ENCODE measurements at regions not wholly inside any gene's neighbourhood (a gene's known extent, or its start where the extent isn't known, plus 50 kb on each side); places are given as distances from the start of the nearest gene placed in this dataset.

DNA sequence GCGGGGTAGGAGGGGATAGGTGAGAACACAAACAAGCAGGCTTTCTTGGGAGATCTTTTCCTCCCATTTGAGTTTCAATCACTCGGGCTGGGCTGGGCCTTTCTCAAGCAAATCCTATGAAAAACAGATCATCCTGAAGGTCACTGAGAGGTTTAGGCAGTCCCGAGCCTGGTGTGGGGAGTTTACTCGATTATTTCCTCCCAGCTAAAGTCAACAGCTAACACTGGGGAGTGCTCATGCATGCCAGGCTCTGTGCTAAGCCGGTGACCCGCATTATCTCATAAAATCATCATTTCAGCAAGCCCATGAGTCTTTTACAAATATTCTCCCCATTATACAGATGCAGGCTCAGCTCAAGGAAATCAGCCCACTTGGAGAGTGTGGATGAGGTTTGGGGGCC is 85.0 kb upstream of the PAX2 start:
- Histone ChIP-seq H3K4me2 (ENCODE audit: low read length) (no peak overlapping the region), H4K20me1 (ENCODE audit: insufficient read depth) (no peaks in the 10 kb centered on the region), H3K9me3 (ENCODE audit: low read length) (no peaks in the 10 kb centered on the region), H3K9ac (ENCODE audit: low read length) (no peak overlapping the region), H3K36me3 (ENCODE audit: insufficient read depth, low read length) (no peaks in the 10 kb centered on the region), H3K9me2 (ENCODE audit: insufficient read depth, low read length) (no peaks in the 10 kb centered on the region), H3K79me2 (replicated peaks; ENCODE audit: insufficient read depth, low read length) (no peaks in the 10 kb centered on the region), H3K27me3 (ENCODE audit: insufficient read depth, low read depth, low read length) (peaks cover 80% of the 10 kb centered on the region), H2AFZ (ENCODE audit: low read depth, low read length) (no peak overlapping the region), H3K27ac (ENCODE audit: low read length) (no peak overlapping the region), H3K4me3 (ENCODE audit: low read length) (no peak overlapping the region), H3F3A (ENCODE audit: insufficient read depth, low read length, poor library complexity, severe bottlenecking) (no peaks in the 10 kb centered on the region)
- TF ChIP-seq SMC3 (conservative IDR thresholded peaks at IDR 0.05; ENCODE audit: poor library complexity) (no peak), EP300 (conservative IDR thresholded peaks at IDR 0.05; ENCODE audit: poor library complexity, severe bottlenecking) (no peak), RAD21 (conservative IDR thresholded peaks at IDR 0.05) (no peak), TAF1 (IDR thresholded peaks at IDR 0.05; ENCODE audit: low read depth) (no peak), MXI1 (conservative IDR thresholded peaks at IDR 0.05; ENCODE audit: poor library complexity, severe bottlenecking) (no peak), EZH2 (IDR thresholded peaks at IDR 0.05; ENCODE audit: borderline replicate concordance, insufficient read depth, low read length, poor library complexity, severe bottlenecking) (no peak), CTCF (IDR thresholded peaks at IDR 0.05; ENCODE audit: poor library complexity, severe bottlenecking) (no peak), POLR2AphosphoS5 (IDR thresholded peaks at IDR 0.05) (no peak)
- TF ChIP-seq, protein P1, sequence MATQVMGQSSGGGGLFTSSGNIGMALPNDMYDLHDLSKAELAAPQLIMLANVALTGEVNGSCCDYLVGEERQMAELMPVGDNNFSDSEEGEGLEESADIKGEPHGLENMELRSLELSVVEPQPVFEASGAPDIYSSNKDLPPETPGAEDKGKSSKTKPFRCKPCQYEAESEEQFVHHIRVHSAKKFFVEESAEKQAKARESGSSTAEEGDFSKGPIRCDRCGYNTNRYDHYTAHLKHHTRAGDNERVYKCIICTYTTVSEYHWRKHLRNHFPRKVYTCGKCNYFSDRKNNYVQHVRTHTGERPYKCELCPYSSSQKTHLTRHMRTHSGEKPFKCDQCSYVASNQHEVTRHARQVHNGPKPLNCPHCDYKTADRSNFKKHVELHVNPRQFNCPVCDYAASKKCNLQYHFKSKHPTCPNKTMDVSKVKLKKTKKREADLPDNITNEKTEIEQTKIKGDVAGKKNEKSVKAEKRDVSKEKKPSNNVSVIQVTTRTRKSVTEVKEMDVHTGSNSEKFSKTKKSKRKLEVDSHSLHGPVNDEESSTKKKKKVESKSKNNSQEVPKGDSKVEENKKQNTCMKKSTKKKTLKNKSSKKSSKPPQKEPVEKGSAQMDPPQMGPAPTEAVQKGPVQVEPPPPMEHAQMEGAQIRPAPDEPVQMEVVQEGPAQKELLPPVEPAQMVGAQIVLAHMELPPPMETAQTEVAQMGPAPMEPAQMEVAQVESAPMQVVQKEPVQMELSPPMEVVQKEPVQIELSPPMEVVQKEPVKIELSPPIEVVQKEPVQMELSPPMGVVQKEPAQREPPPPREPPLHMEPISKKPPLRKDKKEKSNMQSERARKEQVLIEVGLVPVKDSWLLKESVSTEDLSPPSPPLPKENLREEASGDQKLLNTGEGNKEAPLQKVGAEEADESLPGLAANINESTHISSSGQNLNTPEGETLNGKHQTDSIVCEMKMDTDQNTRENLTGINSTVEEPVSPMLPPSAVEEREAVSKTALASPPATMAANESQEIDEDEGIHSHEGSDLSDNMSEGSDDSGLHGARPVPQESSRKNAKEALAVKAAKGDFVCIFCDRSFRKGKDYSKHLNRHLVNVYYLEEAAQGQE (IDR thresholded peaks at IDR 0.05; ENCODE audit: borderline replicate concordance): no peak

- TF ChIP-seq EZH2 (IDR thresholded peaks at IDR 0.05; ENCODE audit: borderline replicate concordance, insufficient read depth, low read length, poor library complexity, severe bottlenecking) (no peak), SMC3 (conservative IDR thresholded peaks at IDR 0.05; ENCODE audit: poor library complexity) (no peak), POLR2AphosphoS5 (IDR thresholded peaks at IDR 0.05) (no peak), RAD21 (conservative IDR thresholded peaks at IDR 0.05) (no peak), EP300 (conservative IDR thresholded peaks at IDR 0.05; ENCODE audit: poor library complexity, severe bottlenecking) (no peak), MXI1 (conservative IDR thresholded peaks at IDR 0.05; ENCODE audit: poor library complexity, severe bottlenecking) (no peak), CTCF (IDR thresholded peaks at IDR 0.05; ENCODE audit: poor library complexity, severe bottlenecking) (no peak), TAF1 (IDR thresholded peaks at IDR 0.05; ENCODE audit: low read depth) (no peak)
- TF ChIP-seq, protein P1 (IDR thresholded peaks at IDR 0.05; ENCODE audit: borderline replicate concordance): no peak
Observed at GRCh38 chr10:100660945-100661344, 84.4 kb upstream of the PAX2 start.

More at GRCh38 chr10:100660945-100661344, 84.4 kb upstream of the PAX2 start:
- Histone ChIP-seq H3K27ac (ENCODE audit: low read length) (no peak overlapping the region), H3K79me2 (replicated peaks; ENCODE audit: insufficient read depth, low read length) (no peaks in the 10 kb centered on the region), H3K9ac (ENCODE audit: low read length) (no peak overlapping the region), H3K9me2 (ENCODE audit: insufficient read depth, low read length) (no peaks in the 10 kb centered on the region), H3K36me3 (ENCODE audit: insufficient read depth, low read length) (no peaks in the 10 kb centered on the region), H2AFZ (ENCODE audit: low read depth, low read length) (no peak overlapping the region), H3F3A (ENCODE audit: insufficient read depth, low read length, poor library complexity, severe bottlenecking) (no peaks in the 10 kb centered on the region), H3K9me3 (ENCODE audit: low read length) (no peaks in the 10 kb centered on the region), H3K4me3 (ENCODE audit: low read length) (no peak overlapping the region), H3K27me3 (ENCODE audit: insufficient read depth, low read depth, low read length) (peaks cover 74% of the 10 kb centered on the region), H4K20me1 (ENCODE audit: insufficient read depth) (no peaks in the 10 kb centered on the region), H3K4me2 (ENCODE audit: low read length) (no peak overlapping the region)

Data from neural cell (in vitro differentiated cells).